Fibroblast of mammary gland (primary cell): ENCODE measurements at regions not wholly inside any gene's neighbourhood (a gene's known extent, or its start where the extent isn't known, plus 50 kb on each side); places are given as distances from the start of the nearest gene placed in this dataset.

ENCODE experiments used
- DNase-seq: peaks from one replicate; pipeline ENCODE4 v3.0.0-alpha.2; 2010; ENCODE audit warnings: low read depth
- H3K4me3 ChIP-seq: 2 replicates; pipeline ENCODE4 v1.5.1; 2011; ENCODE audit warnings: low read depth, mild to moderate bottlenecking, low read length, moderate library complexity; ENCODE audit not compliant: control insufficient read depth
- CTCF ChIP-seq: conservative IDR thresholded peaks from 2 replicates; pipeline ENCODE4 v1.5.1; 2011; ENCODE audit warnings: low read depth, low read length, inconsistent platforms; ENCODE audit not compliant: control insufficient read depth, insufficient read depth

GRCh38 chr5:97454015-97454414 is 271.0 kb upstream of the RIOK2 start:
- TF ChIP-seq CTCF: no peak
- peak; percentile 5 for DNase-seq

GRCh38 chr5:97455996-97456395 is 272.9 kb upstream of the RIOK2 start:
- TF ChIP-seq CTCF: no peak
- no peak overlapping the region for H3K4me3 ChIP-seq
- peak; percentile 4 for DNase-seq

More at GRCh38 chr5:97454015-97454414, 271.0 kb upstream of the RIOK2 start:
- no peak overlapping the region for H3K4me3 ChIP-seq

- DNase-seq: no peak
- TF ChIP-seq CTCF: no peak
These were observed 275.8 kb upstream of the RIOK2 start for GRCh38 chr5:97458851-97459250.

GRCh38 chr5:97471951-97472350 is 288.9 kb upstream of the RIOK2 start:
- H3K4me3 ChIP-seq: no peak overlapping the region
- TF ChIP-seq CTCF: no peak
- DNase-seq: no peak

More at GRCh38 chr5:97458851-97459250, 275.8 kb upstream of the RIOK2 start:
- H3K4me3 ChIP-seq: no peak overlapping the region

GRCh38 chr5:97475847-97476246 is 292.8 kb upstream of the RIOK2 start:
- no peak for TF ChIP-seq CTCF
- no peak for DNase-seq
- H3K4me3 ChIP-seq: no peak overlapping the region

- no peak overlapping the region for H3K4me3 ChIP-seq
- no peak for TF ChIP-seq CTCF
- DNase-seq: no peak
These were observed 293.9 kb upstream of the RIOK2 start for GRCh38 chr5:97476852-97477534.
